ENCODE measurements at regions not wholly inside any gene's neighbourhood (a gene's known extent, or its start where the extent isn't known, plus 50 kb on each side); places are given as distances from the start of the nearest gene placed in this dataset.

GRCh38 chr17:70295731-70296130, 126.4 kb downstream of the KCNJ2 start (continued):
- TF ChIP-seq SAP30 (IDR thresholded peaks at IDR 0.05; ENCODE audit: insufficient read depth, insufficient replicate concordance, low read length) = no peak
